Thoracic aorta (tissue), 2 donors: ENCODE measurements at regions not wholly inside any gene's neighbourhood (a gene's known extent, or its start where the extent isn't known, plus 50 kb on each side); places are given as distances from the start of the nearest gene placed in this dataset.
"Not testable (repeated sequence)": the region's sequence is repeated elsewhere in the genome, so short reads cannot be mapped to it uniquely, and the experiment has no call there.

ENCODE experiments used
- ATAC-seq: fragments of 150-250 bp; one replicate; pipeline ENCODE4 v1.8.0; 2017; ENCODE audit warnings: low read depth; ENCODE audit not compliant: insufficient number of reproducible peaks, low FRiP score
- DNase-seq: peaks from one replicate; pipeline ENCODE4 v3.0.0-alpha.2; 2020; ENCODE audit warnings: low spot score
- H3K27ac ChIP-seq, 2 donors: fragments of 200-600 bp; sonication (generic); 1 replicate in 1 of 2; 2 replicates in 1 of 2; pipeline ENCODE4 v1.5.1; 2016; ENCODE audit warnings: mild to moderate bottlenecking in 2 of 2, moderate library complexity in 2 of 2
- H3K27me3 ChIP-seq: fragments of 200-600 bp; sonication (generic); replicated peaks from 2 replicates; pipeline ENCODE4 v1.6.0; 2016; ENCODE audit warnings: mild to moderate bottlenecking; ENCODE audit not compliant: insufficient read depth
- H3K36me3 ChIP-seq: fragments of 200-600 bp; sonication (generic); one replicate; pipeline ENCODE4 v1.5.1; 2016
- H3K4me1 ChIP-seq, 2 donors: fragments of 200-600 bp; sonication (generic); 1 replicate in 1 of 2; 2 replicates in 1 of 2; pipeline versions ENCODE4 v1.5.1 to v1.6.0; 2016; ENCODE audit warnings: low read depth in 2 of 2, mild to moderate bottlenecking in 1 of 2; ENCODE audit not compliant: control insufficient read depth in 1 of 2
- H3K4me3 ChIP-seq: fragments of 200-600 bp; sonication (generic); 2 replicates; pipeline ENCODE4 v1.5.1; 2016; ENCODE audit warnings: mild to moderate bottlenecking
- H3K9me3 ChIP-seq: fragments of 200-600 bp; sonication (generic); 2 replicates; pipeline ENCODE4 v1.5.1; 2016
- CTCF ChIP-seq: fragments of 200-600 bp; sonication (generic); IDR thresholded peaks from one replicate; pipeline ENCODE4 v1.5.1; 2019; ENCODE audit warnings: antibody characterized with exemption

- Histone ChIP-seq H3K4me1 (peaks cover 7 to 30% of the 10 kb centered on the region in 2 donors), H3K9me3 (no peaks in the 10 kb centered on the region), H3K36me3 (no peaks in the 10 kb centered on the region), H3K27ac (no peak overlapping the region), H3K27me3 (no peaks in the 10 kb centered on the region), H3K4me3 (no peak overlapping the region)
- TF ChIP-seq CTCF, result no peak
- no peak for DNase-seq
- ATAC-seq, result no peak
These were observed 124.5 kb upstream of the FAM20C start for GRCh38 chr7:67661-68395.

- H3K4me3 ChIP-seq, result no peak overlapping the region
- H3K9me3 ChIP-seq, result no peaks in the 10 kb centered on the region
- ATAC-seq (no peak), DNase-seq (no peak)
- H3K27ac ChIP-seq, result no peak overlapping the region
- H3K36me3 ChIP-seq, result no peaks in the 10 kb centered on the region
- H3K4me1 ChIP-seq, result peaks cover 7 to 25% of the 10 kb centered on the region in 2 donors
- TF ChIP-seq CTCF, result no peak
- H3K27me3 ChIP-seq, result no peaks in the 10 kb centered on the region
These were observed 123.7 kb upstream of the FAM20C start for GRCh38 chr7:68629-69028.

- H3K36me3 ChIP-seq, H3K4me3 ChIP-seq, H3K27ac ChIP-seq, H3K27me3 ChIP-seq, ATAC-seq, H3K9me3 ChIP-seq, DNase-seq: not testable (repeated sequence)
- H3K4me1 ChIP-seq, result peaks cover 7 to 21% of the 10 kb centered on the region in 2 donors
These were observed 123.3 kb upstream of the FAM20C start for GRCh38 chr7:69052-69451.

GRCh38 chr7:69499-70123 is 122.8 kb upstream of the FAM20C start:
- not testable (repeated sequence) for H3K4me3 ChIP-seq, H3K36me3 ChIP-seq, DNase-seq, H3K27me3 ChIP-seq, ATAC-seq, H3K9me3 ChIP-seq, H3K27ac ChIP-seq
- peaks cover 2 to 15% of the 10 kb centered on the region in 2 donors for H3K4me1 ChIP-seq

GRCh38 chr7:70207-70606 is 122.2 kb upstream of the FAM20C start:
- ATAC-seq, result not testable (repeated sequence)

GRCh38 chr7:70989-71388 is 121.4 kb upstream of the FAM20C start:
- H3K27ac ChIP-seq, result not testable (repeated sequence)

More at GRCh38 chr7:70207-70606, 122.2 kb upstream of the FAM20C start:
- not testable (repeated sequence) for DNase-seq, H3K4me3 ChIP-seq, H3K36me3 ChIP-seq, H3K27ac ChIP-seq, H3K9me3 ChIP-seq, H3K27me3 ChIP-seq, H3K4me1 ChIP-seq

GRCh38 chr7:72266-73057 is 119.9 kb upstream of the FAM20C start:
- not testable (repeated sequence) for H3K36me3 ChIP-seq, H3K27ac ChIP-seq, H3K9me3 ChIP-seq, ATAC-seq, DNase-seq, H3K4me3 ChIP-seq, H3K4me1 ChIP-seq, H3K27me3 ChIP-seq

More at GRCh38 chr7:70989-71388, 121.4 kb upstream of the FAM20C start:
- not testable (repeated sequence) for H3K9me3 ChIP-seq, H3K36me3 ChIP-seq, H3K4me1 ChIP-seq, H3K4me3 ChIP-seq, DNase-seq, ATAC-seq, H3K27me3 ChIP-seq

- not testable (repeated sequence) for H3K4me3 ChIP-seq, H3K9me3 ChIP-seq, DNase-seq, H3K36me3 ChIP-seq, H3K27me3 ChIP-seq, H3K27ac ChIP-seq, H3K4me1 ChIP-seq, ATAC-seq
These were observed 119.4 kb upstream of the FAM20C start for GRCh38 chr7:73058-73331.

- not testable (repeated sequence) for H3K4me3 ChIP-seq, H3K9me3 ChIP-seq, H3K4me1 ChIP-seq, DNase-seq, H3K36me3 ChIP-seq, H3K27me3 ChIP-seq, H3K27ac ChIP-seq, ATAC-seq
These were observed 118.3 kb upstream of the FAM20C start for GRCh38 chr7:74008-74540.

- not testable (repeated sequence) for H3K9me3 ChIP-seq, H3K27me3 ChIP-seq, H3K4me3 ChIP-seq, H3K4me1 ChIP-seq, DNase-seq, ATAC-seq, H3K36me3 ChIP-seq, H3K27ac ChIP-seq
These were observed 116.9 kb upstream of the FAM20C start for GRCh38 chr7:75511-75910.
